ENCODE measurements at regions not wholly inside any gene's neighbourhood (a gene's known extent, or its start where the extent isn't known, plus 50 kb on each side); places are given as distances from the start of the nearest gene placed in this dataset.

GRCh38 chr5:155460501-155460931 is 447.0 kb downstream of the KIF4B start:
- no peak overlapping the region for H3K27ac Mint-ChIP-seq
- peaks cover 6% of the 10 kb centered on the region for H3K9me3 Mint-ChIP-seq
- H3K4me3 Mint-ChIP-seq = no peak overlapping the region
- H3K4me1 Mint-ChIP-seq (ENCODE audit: low read depth in 2 of 2) = no peaks in the 10 kb centered on the region
- H3K36me3 Mint-ChIP-seq = no peaks in the 10 kb centered on the region
- DNase-seq (ENCODE audit: low spot score) (no peak), ATAC-seq (no peak)
- no peaks in the 10 kb centered on the region for H3K27me3 Mint-ChIP-seq

GRCh38 chr5:155461304-155461703 is 447.7 kb downstream of the KIF4B start:
- Mint-ChIP-seq H3K36me3 (no peaks in the 10 kb centered on the region), H3K27me3 (no peaks in the 10 kb centered on the region), H3K4me1 (ENCODE audit: low read depth in 2 of 2) (no peaks in the 10 kb centered on the region), H3K4me3 (no peak overlapping the region), H3K27ac (no peak overlapping the region), H3K9me3 (peaks cover 6% of the 10 kb centered on the region)
- ATAC-seq = no peak
- no peak for DNase-seq (ENCODE audit: low spot score)

GRCh38 chr5:155466851-155467250 is 453.3 kb downstream of the KIF4B start:
- DNase-seq (ENCODE audit: low spot score) = no peak
- H3K27ac Mint-ChIP-seq = no peak overlapping the region
- H3K9me3 Mint-ChIP-seq = no peaks in the 10 kb centered on the region
- H3K27me3 Mint-ChIP-seq = peaks cover 0 to 7% of the 10 kb centered on the region in 2 donors
- no peaks in the 10 kb centered on the region for H3K4me1 Mint-ChIP-seq (ENCODE audit: low read depth in 2 of 2)
- ATAC-seq = no peak
- H3K4me3 Mint-ChIP-seq = no peak overlapping the region
- no peaks in the 10 kb centered on the region for H3K36me3 Mint-ChIP-seq

DNA sequence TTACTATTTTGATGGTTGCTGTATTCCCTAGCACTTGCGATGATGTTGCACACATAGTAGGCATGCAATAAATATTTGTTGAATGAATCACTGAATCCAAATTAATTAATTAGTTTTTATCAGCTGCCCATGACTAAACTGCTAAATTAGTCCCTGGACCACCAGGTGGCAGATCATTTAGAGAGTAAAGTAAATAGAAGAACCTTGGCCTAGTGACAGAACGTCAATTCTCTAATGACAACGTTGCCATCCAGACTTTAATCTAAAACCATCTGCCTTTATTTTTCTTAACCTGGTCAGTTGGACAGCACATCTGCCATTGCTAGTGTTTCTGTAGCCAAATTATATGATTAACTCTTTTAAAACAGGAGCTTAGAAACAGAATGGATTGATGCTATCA is 457.5 kb downstream of the KIF4B start:
- Mint-ChIP-seq H3K36me3 (no peaks in the 10 kb centered on the region), H3K27me3 (peaks cover 0 to 7% of the 10 kb centered on the region in 2 donors), H3K4me1 (ENCODE audit: low read depth in 2 of 2) (no peaks in the 10 kb centered on the region), H3K9me3 (no peaks in the 10 kb centered on the region), H3K4me3 (no peak overlapping the region), H3K27ac (no peak overlapping the region)
- ATAC-seq (no peak), DNase-seq (ENCODE audit: low spot score) (no peak)

DNA sequence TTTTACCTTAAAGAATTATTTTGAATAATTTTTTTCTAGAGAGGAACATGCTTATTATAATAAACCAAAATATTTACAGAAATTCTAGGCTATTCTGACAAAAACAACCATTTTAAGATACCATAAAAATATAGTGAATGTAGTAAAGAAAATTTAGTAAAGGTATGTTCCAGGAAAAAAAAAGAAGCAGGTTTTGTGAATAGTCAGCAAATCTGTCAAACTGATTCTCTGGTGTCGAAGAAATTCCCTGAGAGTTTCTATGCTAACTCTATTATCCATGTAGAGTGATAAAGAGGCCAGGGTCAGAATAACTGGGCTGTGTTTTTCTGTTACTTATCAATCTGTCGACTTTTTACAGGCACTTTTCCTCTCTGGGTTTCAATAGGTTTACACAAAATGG is 459.2 kb downstream of the KIF4B start:
- no peak overlapping the region for H3K4me3 Mint-ChIP-seq
- no peaks in the 10 kb centered on the region for H3K9me3 Mint-ChIP-seq
- DNase-seq (ENCODE audit: low spot score) (no peak), ATAC-seq (no peak)
- no peaks in the 10 kb centered on the region for H3K27me3 Mint-ChIP-seq
- H3K4me1 Mint-ChIP-seq (ENCODE audit: low read depth in 2 of 2) = no peaks in the 10 kb centered on the region
- no peaks in the 10 kb centered on the region for H3K36me3 Mint-ChIP-seq
- no peak overlapping the region for H3K27ac Mint-ChIP-seq

- H3K27me3 Mint-ChIP-seq = peaks cover 0 to 10% of the 10 kb centered on the region in 2 donors
- DNase-seq (ENCODE audit: low spot score) (no peak), ATAC-seq (no peak)
- H3K36me3 Mint-ChIP-seq = no peaks in the 10 kb centered on the region
- no peak overlapping the region for H3K4me3 Mint-ChIP-seq
- peaks cover 5% of the 10 kb centered on the region for H3K9me3 Mint-ChIP-seq
- H3K27ac Mint-ChIP-seq = no peak overlapping the region
- no peaks in the 10 kb centered on the region for H3K4me1 Mint-ChIP-seq (ENCODE audit: low read depth in 2 of 2)
These were observed 461.8 kb downstream of the KIF4B start for GRCh38 chr5:155475318-155475717.

DNA sequence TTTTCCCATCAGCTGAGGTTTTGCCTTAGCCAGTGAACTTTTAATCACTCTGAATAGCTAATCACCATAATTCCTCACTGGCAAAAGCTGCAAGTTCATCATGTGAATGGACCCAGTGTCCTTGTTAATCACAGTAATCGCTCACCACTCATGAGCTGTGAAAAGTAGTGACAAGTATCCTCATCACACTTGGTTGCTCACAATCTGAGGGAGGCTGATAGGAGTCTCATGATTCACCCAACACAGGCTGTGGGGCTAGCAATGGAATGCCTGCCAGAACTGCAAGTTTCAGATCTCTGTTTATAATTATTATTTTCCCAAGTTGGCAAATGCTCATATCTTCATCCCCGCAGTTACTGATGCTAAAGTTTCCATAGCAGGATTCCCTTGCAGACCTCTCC is 467.2 kb downstream of the KIF4B start:
- DNase-seq (ENCODE audit: low spot score) (no peak), ATAC-seq (no peak)
- Mint-ChIP-seq H3K36me3 (no peaks in the 10 kb centered on the region), H3K27me3 (peaks cover 0 to 10% of the 10 kb centered on the region in 2 donors), H3K9me3 (peaks cover 8% of the 10 kb centered on the region), H3K27ac (no peak overlapping the region), H3K4me1 (ENCODE audit: low read depth in 2 of 2) (no peaks in the 10 kb centered on the region), H3K4me3 (no peak overlapping the region)

GRCh38 chr5:155481182-155481581 is 467.6 kb downstream of the KIF4B start:
- Mint-ChIP-seq H3K9me3 (peaks cover 8% of the 10 kb centered on the region), H3K36me3 (no peaks in the 10 kb centered on the region), H3K27ac (no peak overlapping the region), H3K27me3 (peaks cover 0 to 10% of the 10 kb centered on the region in 2 donors), H3K4me3 (no peak overlapping the region), H3K4me1 (ENCODE audit: low read depth in 2 of 2) (no peaks in the 10 kb centered on the region)
- DNase-seq (ENCODE audit: low spot score) (no peak), ATAC-seq (no peak)

- Mint-ChIP-seq H3K4me3 (no peak overlapping the region), H3K4me1 (ENCODE audit: low read depth in 2 of 2) (no peaks in the 10 kb centered on the region), H3K27me3 (peaks cover 0 to 10% of the 10 kb centered on the region in 2 donors), H3K27ac (no peak overlapping the region), H3K36me3 (no peaks in the 10 kb centered on the region), H3K9me3 (peaks cover 8% of the 10 kb centered on the region)
- no peak for DNase-seq (ENCODE audit: low spot score)
- ATAC-seq = no peak
These were observed 468.9 kb downstream of the KIF4B start for GRCh38 chr5:155482428-155482827.

DNA sequence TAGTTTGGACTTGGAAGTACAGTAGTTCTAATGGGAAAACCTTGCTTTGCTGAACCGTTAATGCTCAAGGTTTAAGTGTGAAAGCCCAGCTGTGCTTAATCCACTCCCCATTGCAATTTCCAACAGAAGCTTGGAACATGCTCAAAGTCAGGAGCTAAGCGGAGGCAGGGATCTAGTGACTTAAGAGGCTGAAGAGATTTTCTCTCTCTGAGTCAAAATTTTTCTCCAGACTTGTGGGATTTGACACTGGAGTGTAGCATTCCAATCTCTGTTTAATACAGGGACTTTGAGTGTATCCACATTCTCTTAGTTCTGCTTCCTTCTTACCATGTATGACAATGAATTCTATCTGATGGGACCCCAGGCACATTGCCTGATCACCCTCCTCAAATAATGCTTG is 471.8 kb downstream of the KIF4B start:
- Mint-ChIP-seq H3K4me3 (no peak overlapping the region), H3K9me3 (peaks cover 8% of the 10 kb centered on the region), H3K27me3 (no peaks in the 10 kb centered on the region), H3K27ac (no peak overlapping the region), H3K36me3 (peaks cover 5% of the 10 kb centered on the region), H3K4me1 (ENCODE audit: low read depth in 2 of 2) (no peaks in the 10 kb centered on the region)
- DNase-seq (ENCODE audit: low spot score) (no peak), ATAC-seq (no peak)

DNA sequence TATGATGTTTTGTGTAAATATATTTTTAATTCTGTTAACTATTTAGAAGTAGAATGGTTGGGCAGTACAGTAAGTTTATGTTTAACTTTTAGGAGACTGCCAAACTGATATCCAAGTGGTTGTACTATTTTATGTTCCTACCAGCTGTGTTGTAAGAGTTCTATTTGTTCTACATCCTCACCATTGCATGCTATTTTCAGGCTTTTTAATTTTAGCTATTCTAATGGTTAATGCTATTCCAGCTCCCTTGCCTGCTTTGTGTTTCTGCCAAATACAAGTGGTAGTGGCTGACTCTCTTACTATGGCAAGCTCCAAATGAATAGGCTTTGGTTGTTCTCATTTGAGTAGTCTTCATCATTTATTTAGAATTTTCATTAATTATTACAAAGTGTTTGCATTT is 476.4 kb downstream of the KIF4B start:
- no peak overlapping the region for H3K4me3 Mint-ChIP-seq
- no peaks in the 10 kb centered on the region for H3K27me3 Mint-ChIP-seq
- peaks cover 5% of the 10 kb centered on the region for H3K36me3 Mint-ChIP-seq
- H3K9me3 Mint-ChIP-seq = peaks cover 5% of the 10 kb centered on the region
- DNase-seq (ENCODE audit: low spot score) = no peak
- H3K4me1 Mint-ChIP-seq (ENCODE audit: low read depth in 2 of 2) = no peaks in the 10 kb centered on the region
- no peak for ATAC-seq
- H3K27ac Mint-ChIP-seq = no peak overlapping the region

GRCh38 chr5:155492191-155492590 is 478.6 kb downstream of the KIF4B start:
- DNase-seq (ENCODE audit: low spot score) (no peak), ATAC-seq (no peak)
- Mint-ChIP-seq H3K27me3 (no peaks in the 10 kb centered on the region), H3K9me3 (peaks cover 5% of the 10 kb centered on the region), H3K27ac (no peak overlapping the region), H3K4me1 (ENCODE audit: low read depth in 2 of 2) (no peaks in the 10 kb centered on the region), H3K36me3 (peaks cover 5% of the 10 kb centered on the region), H3K4me3 (no peak overlapping the region)

- DNase-seq (ENCODE audit: low spot score) = no peak
- Mint-ChIP-seq H3K27ac (no peak overlapping the region), H3K9me3 (peaks cover 3% of the 10 kb centered on the region), H3K36me3 (no peaks in the 10 kb centered on the region), H3K4me1 (ENCODE audit: low read depth in 2 of 2) (no peaks in the 10 kb centered on the region), H3K27me3 (peaks cover 0 to 7% of the 10 kb centered on the region in 2 donors), H3K4me3 (no peak overlapping the region)
- ATAC-seq = no peak
These were observed 491.1 kb downstream of the KIF4B start for GRCh38 chr5:155504606-155505005.

DNA sequence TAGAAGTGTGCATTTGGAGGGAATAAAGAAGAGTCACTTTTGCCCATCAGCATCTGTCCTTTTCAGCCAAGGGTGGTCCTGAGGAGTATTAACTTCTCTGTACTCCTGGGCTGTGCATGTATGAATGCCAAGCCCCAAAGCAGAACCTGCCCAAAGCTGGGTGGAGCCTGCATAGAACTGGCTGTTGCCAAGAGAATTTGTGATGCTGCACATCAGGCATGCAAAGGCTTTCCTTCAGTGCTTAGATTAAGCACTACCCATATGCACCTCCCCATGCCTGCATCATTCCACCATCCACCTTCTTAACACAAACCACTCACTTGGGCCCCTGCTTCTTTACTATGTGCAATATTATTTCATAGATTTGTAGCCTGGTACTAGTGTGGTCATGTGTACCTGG is 493.8 kb downstream of the KIF4B start:
- H3K4me3 Mint-ChIP-seq = no peak overlapping the region
- DNase-seq (ENCODE audit: low spot score) = no peak
- H3K4me1 Mint-ChIP-seq (ENCODE audit: low read depth in 2 of 2) = no peaks in the 10 kb centered on the region
- H3K36me3 Mint-ChIP-seq = no peaks in the 10 kb centered on the region
- H3K9me3 Mint-ChIP-seq = peaks cover 4% of the 10 kb centered on the region
- no peak overlapping the region for H3K27ac Mint-ChIP-seq
- ATAC-seq = no peak
- peaks cover 0 to 22% of the 10 kb centered on the region in 2 donors for H3K27me3 Mint-ChIP-seq

DNA sequence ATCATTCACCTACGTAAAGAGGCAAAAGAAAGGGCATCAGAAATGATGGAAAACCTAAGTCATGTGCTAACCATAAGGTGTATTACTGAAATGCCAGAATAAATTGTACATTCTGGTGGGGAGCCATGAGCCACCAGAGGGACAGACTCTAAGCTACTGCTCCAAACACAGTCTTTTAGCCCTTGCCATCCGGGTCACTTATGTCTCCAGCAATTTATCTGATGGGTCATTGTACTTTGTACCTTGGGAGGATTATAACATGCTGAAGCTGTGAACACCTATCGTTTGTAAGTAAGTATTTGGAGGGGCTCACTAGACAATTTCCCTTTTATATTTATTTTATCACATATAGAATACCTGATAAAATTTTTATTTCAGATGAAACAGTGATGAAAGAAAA is 495.1 kb downstream of the KIF4B start:
- no peak for ATAC-seq
- H3K4me1 Mint-ChIP-seq (ENCODE audit: low read depth in 2 of 2) = no peaks in the 10 kb centered on the region
- peaks cover 0 to 22% of the 10 kb centered on the region in 2 donors for H3K27me3 Mint-ChIP-seq

More for the DNA sequence above, 495.1 kb downstream of the KIF4B start:
- H3K9me3 Mint-ChIP-seq = peaks cover 4% of the 10 kb centered on the region
- no peak overlapping the region for H3K27ac Mint-ChIP-seq
- no peak for DNase-seq (ENCODE audit: low spot score)
- no peaks in the 10 kb centered on the region for H3K36me3 Mint-ChIP-seq
- no peak overlapping the region for H3K4me3 Mint-ChIP-seq

Measured in natural killer cell treated with Interleukin-12 subunit alpha and Interleukin-12 subunit beta and Interleukin-15 and Interleukin-18, amount 100 ng/mL, for 72 hours (primary cell).